NCI-H69 (cell line): ENCODE measurements at regions not wholly inside any gene's neighbourhood (a gene's known extent, or its start where the extent isn't known, plus 50 kb on each side); places are given as distances from the start of the nearest gene placed in this dataset.
"Not testable (repeated sequence)": the region's sequence is repeated elsewhere in the genome, so short reads cannot be mapped to it uniquely, and the experiment has no call there.

Experiments used
- DNase-seq: peaks from one replicate; lab custom pipeline; 2025; lab: John Stamatoyannopoulos, UW

DNA sequence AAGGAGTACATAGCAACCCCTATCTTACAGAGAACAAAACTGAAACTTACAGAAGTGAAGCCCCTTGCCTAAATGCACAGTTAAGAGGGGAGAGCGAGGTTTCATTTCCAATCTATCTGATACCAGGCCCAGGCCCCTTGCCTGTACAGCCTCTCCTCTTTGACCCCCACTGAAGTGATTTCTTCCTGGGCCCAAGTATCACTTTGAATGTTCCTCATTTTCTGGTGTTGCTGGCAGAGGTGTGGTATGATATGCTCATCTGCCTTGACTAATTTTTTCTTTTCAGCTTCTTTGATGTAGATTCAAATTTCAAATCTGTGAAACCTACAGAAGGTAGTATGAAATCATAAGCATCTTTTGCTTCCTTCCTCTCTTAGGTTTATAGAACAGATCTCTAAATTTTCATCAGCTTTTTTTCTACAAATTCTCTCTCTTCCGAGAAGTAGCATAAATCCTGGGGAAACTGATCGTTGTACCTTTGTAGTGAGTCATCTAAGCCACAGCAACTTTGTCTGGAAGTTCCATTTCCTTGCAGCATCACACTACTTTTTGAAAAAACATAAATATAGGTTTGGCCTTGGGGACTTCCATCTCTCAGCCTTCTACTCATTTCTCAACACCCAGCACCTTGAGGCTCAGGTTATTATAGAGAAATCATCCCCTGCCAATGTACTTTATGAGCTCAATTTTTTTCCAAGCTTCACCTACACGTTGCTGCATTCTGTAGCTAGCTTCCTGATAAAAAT lies 402.4 kb upstream of the PTGER4 start:
- DNase-seq: no peak

DNA sequence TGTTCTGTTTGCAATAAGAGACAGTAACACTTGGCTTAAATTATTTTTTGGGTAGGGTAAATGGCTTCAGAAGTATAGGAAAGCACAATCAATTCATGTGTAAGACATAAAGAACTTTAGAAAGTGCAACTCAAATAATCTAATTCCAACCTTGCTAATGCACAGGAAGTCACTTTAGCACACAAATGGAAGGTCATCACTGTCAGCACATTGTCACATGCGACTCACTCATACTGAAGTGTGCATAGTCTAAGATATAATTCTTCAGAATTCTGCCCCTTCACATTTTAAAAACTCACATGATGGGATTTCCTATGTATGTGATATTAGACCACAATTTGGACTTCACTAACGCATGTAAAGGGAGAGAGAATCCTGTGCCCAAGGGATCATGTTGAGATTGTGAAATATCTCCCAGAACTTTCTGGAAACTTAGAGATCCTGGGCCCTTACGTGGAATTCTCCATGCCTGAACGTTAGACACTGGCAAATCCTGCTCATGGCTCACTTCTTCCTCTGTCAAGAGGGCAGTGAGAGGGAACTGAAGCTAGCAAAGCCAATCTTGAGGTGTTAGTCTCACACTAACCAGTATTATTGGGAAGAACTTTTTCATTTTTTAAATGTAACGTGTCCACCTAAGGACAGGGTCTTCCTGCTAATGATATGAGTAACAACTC lies 403.2 kb upstream of the PTGER4 start:
- no peak for DNase-seq

DNA sequence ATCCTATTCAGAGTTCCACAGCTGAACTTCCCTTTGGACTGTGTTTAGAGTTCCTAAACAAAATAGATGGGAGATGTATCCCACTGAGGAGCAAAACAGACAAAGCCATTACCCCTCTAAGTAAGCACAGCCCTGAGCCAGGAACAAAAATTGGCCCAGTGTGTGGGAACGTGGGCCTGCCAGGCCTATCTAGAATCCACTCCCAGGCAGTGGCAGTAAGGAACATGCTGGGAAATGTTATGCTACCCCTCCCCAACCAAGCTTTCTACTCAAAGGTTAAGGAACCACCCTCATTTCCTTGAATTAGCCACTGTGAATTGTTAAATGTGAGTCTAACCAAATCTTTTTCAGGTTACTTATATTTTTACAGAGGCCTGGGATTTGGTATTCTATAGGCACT lies 405.1 kb upstream of the PTGER4 start:
- no peak for DNase-seq

DNA sequence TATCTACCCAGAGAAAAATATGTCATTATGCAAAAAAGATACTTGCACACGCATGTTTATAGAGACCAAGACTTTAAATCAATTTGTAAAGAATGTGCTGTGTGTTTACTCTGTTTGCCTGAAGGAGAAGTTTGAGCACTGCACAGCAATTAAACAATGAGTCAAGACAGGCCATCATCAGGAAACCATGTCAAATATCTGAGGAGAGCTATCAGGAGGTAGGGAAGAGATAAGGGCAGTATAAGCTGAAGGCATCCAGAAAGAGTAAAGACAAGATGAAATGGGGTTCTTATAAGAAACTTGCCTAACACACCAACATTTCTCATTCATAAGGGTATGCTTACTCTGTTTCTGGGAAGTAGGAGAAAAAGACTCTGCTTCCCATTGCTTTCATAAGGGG lies 405.8 kb upstream of the PTGER4 start:
- DNase-seq: no peak

DNA sequence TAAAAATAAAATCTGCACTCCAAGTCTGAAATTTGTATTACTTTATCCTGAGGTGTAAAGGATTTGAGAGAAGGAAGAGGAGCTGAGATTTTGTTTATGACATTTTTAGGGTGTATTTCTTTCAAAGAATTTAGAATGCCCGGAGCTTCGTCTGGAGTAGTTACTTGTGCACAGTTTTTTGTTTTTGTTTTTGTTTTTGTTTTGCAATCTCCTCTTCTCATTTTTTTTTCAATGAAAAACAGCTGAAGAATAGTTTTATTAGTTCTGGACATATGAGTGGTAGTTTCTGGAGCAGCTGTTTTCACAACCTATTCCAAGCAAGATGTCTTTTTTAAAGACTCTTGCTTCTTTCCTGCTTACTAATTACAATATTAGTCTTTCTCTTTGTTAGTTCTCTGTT lies 408.2 kb upstream of the PTGER4 start:
- DNase-seq: no peak

DNA sequence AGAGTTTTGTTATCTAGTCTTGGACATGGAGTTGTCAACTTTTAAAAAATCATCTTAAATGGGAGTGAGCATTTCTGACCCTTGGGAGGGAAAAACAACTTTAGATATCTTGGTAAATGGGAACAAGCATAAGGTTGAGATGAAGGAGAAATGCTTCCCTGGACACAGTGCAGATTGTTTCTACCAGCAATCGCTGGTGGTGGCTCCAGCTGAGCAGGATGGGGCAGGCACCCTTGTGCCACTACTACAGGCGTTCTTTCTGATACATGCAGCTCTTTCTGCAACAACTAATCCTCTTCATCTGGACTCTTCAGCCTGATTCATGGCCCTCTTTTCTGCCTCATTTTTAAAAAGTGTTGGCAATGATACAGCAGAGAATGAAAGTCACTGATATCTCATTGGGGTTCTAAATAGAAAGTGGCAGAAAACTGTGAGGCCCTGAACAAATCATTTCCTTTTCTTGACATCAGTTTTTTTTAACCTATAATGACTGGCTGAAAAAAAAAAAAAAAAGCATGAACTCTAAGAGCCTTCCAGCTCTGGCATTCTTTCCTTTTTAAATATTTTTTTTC lies 409.4 kb upstream of the PTGER4 start:
- no peak for DNase-seq

DNA sequence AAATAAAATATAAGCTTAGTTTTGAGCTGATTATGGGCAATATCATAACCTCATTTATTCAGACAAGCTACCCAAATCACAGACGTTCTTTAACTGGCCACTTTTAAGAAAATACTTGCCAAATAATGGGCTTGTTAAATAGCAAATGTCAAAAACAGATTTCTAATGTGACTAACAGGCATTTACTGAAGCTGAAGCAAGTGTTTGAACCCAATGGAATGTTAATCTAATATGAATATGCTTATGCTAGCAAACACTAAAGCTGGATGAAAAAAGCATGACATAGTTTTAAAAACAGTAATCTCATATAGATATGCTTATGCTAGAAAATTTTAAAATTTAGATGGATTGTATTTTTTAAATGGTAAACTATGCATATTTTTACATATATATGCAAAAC lies 411.6 kb upstream of the PTGER4 start:
- DNase-seq: no peak

DNA sequence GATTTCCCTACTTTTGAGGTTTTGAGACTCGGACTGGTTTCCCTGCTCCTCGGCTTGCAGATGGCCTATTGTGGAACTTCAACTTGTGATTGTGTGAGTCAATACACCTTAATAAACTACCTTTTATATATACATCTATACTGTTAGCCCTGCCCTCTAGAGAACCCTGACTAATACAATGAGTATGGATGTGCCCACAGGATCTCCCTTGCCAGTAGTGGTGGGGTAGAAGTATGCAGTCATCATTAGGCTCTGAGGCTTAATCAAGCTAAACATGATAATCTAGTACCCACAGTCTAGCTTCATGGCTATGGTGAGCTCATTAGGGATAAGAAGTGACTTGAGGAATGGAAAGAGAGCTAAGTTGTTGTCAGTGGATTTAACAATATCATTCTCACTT lies 412.8 kb upstream of the PTGER4 start:
- DNase-seq: no peak

DNA sequence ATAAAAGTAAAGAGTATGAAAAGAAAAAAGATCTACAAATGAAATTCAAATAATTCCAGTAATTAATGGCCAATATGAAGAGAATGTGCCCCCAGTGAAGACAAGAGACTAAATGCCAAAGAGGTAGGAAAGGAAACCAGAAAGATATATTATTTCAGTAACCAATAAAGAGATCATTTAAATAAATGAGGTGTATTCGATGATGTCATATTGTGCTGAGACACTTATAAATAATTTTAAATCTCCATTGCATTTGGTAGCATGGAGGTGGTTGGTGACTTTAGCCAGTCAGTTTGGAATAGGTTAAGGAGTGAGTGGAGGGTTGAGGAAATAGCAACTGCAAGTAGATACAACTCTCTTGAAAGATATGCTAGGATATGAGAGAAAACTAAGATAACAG lies 417.7 kb upstream of the PTGER4 start:
- DNase-seq: no peak

DNA sequence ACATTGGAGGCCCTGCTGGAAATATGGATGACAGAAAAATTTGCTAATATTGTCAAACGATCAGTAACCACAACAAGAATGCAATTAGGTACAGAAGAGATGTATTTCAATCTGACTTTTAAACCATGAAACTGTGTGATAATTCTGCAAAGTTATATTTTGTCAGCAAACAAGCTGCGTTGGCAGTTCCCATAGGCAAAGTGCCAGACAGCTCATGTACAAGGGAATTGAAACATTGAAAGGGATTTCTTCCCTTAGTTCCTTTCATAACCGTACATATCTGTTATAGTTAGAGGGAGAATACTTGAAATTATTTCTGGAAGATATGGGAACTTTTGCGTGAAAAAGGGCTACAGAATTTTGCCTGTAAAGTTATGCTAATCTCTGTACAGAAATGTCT lies 419.4 kb upstream of the PTGER4 start:
- no peak for DNase-seq

DNA sequence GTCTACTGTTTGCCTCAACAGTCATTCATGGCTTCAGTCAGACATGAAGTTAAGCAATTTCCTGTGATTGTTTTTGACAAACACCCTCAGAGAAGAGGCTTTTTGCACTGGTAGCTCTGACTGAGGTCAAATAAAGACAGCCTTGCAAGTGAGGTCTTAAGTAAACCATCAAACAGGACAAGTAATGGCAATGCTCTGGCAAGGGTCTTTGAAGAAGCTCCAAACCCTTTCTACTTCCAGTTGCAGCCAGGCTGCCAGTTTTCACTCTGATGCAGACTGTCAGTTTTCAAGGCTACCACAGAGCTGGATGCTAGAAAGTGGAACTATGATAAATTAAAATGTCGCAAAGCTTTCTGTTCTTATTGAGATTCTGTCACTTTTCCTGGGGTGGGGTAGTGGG lies 421.5 kb upstream of the PTGER4 start:
- no peak for DNase-seq

DNA sequence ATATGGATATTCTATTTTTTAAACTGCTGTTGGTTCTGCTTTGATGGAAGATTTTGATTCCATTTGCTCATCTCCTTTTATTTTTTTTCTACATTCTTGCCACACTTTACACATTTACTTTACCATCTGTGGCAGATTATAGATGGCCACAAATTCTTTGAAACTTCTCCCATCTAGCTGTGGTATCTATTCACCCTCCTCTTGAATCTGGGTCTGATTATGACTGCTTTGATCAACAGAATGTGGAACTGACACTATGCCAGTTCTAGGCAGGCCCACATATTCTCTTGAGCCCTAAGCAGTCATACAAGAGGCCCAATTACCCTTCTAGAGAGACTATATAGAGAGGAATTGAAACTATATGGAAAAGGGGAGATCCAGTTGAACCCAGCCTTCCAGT lies 439.0 kb upstream of the PTGER4 start:
- DNase-seq: no peak

DNA sequence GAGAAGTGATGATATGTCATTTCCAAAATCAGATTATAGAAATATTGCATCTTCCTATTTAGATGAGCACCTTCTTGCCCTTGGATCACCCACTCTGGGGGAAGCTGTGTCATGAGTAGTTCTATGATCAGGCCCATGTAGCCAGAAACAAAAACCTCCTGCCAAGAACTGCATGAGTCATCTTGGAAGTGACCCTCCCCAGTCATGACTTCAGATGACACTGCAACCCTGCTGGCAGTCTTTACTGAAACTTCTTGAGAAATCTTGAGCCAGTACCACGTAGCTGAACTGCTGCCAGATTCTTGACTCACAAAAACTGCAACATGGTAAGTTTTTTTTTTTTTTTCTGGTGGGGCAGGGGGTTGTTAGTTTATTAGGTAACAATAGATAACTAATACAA lies 439.6 kb upstream of the PTGER4 start:
- no peak for DNase-seq

DNA sequence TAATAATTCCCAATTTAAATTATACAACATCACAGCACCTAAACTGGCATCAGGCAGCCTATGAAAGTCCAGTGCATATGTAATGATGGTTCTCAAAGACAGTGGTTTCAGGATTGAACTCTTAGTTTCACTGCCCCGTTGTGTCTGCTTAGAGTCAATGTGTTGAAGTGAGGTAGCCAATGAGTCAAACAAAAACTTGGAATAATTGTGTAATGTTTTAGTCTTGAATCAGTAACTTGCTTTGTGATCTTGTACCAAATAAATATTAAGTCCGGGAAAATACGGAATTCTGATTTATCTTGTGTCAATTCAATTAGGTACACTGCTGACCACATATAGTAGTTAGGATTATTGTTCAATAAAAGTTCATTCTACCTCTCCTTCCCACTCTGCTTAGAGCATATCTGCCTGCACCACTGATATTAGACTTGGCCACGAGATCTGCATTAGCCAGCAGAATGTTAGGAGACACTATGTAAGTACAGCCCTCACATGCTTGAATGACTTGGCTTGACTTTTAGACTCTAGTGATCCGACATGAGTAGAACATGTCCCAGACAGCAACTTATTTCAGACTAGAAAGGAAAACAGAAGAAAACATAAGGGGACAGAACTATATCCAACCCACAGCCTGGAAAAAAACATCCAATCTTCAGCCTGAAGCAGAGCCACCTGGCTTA lies 441.5 kb upstream of the PTGER4 start:
- DNase-seq: no peak

DNA sequence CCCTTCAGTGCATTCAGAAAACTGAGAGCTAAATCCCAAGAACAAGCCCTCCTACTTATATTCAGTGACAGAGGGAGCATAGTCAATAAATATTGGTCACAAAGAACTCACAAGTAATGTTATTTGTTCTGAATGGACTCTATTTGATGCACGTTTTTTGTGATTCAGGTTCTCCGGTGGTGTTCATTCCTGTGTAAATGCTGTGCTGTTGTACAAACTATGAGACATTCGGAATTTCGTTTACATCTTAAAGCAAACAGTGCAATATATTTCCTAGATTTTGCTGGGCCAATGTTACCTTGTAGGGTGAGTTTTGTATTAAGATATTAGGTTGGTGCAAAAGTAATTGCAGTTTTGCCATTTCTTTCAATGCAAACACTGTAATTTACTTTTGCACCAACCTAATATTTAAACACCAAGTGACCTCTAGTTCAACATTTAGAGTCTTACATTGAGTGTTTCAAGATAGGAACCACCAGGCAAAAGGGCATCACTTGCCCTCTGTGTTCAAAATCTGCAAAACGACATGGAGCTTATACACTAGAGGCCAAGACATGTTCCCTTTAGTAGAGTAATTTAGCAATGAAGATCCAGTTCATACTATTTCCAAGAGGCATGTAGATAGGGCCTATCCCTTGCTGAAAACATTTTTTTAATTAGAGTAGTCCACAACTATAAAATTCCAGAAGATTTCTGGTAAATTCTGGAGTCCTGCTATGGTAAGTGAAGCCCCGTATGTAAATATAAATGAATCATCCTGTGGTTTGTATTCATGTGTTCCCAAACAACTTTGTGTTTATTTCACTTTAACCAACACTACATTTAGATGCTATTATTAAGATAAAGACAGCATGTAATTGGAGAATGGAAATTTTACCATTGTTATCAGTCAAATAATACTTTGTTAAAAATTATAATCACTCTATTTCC lies 444.0 kb upstream of the PTGER4 start:
- no peak for DNase-seq

DNA sequence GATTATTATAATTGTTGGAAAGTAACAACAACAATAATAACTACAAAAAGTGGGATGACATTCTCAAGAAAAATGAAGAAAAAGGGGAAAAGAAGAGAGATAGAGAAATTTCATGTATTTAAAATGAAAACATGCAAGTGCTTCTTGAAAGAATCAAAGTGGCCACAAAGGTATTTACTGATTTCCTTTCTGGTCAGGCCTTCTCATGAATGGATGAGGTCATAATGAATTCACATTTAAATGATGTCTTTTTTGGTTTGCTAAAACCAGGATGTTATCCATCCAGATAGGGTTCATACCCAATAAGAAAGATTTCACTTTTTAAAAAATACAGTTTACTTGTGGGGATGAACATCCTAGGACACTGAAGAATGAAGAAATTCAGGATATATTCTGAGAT lies 446.4 kb upstream of the PTGER4 start:
- DNase-seq: no peak

DNA sequence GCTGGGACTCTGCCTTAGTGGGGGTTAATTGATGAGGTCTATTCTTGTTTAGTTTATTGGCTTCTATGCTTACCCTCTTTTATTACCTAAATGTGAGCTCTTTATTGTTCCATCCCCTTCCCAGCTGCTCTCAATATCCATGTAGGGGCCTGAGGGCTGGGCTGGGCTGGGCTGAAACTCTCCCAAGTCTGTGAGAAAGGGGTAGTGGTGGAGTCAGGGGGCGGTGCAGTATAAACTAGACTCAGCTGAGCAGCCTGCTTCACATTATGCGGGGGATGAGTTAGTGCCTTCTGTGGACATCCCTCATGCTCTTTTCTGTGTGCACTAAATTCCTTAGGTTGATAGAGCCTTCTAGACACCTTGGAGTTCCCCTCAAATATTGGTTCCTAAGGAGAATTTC lies 451.8 kb upstream of the PTGER4 start:
- DNase-seq: peak; percentile 20

DNA sequence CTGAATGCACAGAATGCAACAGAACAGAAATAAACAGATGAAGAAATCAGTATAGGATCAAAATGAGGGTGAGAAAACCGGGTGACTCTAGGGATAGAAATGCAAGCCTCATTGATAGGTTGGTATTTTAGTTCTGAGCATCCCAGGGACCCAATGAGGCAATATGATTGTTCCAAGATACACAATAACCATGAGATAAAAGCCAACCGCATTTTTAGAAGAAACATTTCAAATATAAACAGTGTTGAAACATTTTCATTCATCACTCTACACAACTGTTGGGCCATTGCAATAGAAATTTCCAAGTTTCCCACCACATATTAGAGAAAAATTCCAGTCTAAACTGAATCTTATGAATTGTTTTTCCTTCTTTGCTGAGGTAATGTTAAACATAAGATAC lies 452.3 kb upstream of the PTGER4 start:
- DNase-seq: no peak

DNA sequence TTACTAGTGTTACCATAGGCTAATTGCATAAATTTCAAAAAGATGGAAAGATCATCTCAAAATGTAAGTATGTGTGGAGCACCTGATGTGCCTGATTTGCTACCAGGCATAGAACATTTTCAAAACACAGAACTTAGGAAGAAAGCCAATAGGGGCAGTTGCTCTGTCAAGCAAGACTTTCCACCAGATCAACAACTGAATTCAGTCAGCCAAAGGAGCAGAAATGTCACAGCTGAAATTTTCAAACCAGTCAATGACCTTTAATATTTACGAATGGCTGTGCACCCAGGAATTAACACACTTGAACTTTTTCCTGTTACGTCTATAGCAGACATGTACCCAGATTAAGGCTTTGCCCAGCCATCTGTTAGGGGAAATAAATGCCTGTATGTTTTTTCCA lies 452.8 kb upstream of the PTGER4 start:
- DNase-seq: no peak

DNA sequence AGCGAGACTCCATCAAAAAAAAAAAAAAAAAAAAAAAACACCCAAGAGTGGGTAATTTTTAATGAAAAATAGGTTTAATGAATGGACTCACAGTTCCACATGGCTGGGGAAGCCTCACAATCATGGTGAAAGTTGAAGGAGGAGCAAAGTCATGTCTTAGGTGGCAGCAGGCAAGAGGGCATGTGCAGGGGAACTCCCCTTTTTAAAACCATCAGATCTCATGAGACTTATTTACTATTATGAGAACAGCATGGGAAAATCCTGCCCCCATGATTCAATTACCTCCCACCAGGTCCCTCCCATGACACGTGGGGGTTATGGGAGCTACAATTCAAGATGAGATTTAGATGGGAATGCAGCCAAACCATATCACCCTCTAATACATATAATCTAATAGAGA lies 454.6 kb upstream of the PTGER4 start:
- not testable (repeated sequence) for DNase-seq

DNA sequence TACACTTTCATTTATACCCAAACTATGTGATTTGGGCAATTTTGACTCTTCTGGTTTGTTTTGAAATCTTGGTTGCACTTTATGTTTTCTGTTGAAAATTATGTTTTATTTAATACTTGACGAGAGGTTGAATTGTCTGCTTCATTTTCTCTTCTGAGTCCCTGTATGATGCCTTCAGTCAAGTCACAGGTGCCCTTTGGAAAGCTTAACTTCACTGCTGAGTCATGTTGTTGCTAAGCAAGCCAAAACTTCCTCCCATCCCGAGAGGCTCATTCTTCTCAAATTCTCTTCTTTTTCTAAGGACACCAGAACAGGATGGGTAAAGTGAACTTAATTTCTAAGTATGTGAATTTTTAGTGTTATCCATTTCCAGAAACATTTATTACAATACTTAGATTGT lies 455.3 kb upstream of the PTGER4 start:
- DNase-seq: no peak

DNA sequence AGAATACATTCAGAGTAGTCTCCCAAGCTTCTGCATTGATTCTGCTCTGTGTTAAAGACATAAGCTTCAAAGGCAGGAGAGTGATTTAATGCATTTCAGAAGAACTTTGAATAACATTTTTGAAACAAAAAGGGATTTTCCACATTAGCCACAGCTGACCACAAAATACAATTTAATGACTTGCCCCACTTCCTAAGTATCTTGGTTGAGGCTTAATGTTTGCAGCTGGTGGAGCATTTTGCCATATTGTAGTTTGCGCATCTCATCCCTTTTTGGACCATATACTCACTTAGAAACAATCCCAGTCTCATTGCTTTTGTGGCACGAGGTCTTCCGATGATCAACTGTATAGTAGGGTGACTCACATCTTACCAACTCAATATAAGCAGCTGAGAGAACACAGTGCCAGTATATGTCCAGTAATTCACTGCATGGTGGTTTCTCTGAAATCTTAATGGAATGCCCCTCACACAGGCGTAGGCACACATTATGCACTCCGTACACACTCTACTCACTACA lies 455.8 kb upstream of the PTGER4 start:
- DNase-seq: no peak
